DND-41 (cell line): ENCODE measurements at regions not wholly inside any gene's neighbourhood (a gene's known extent, or its start where the extent isn't known, plus 50 kb on each side); places are given as distances from the start of the nearest gene placed in this dataset.
A peak's percentile ranks its signal among the peaks of the same experiment; 100 is the strongest.

Source experiments
- ATAC-seq: fragments of 200-7000 bp; cut with Tn5 transposase; 3 replicates; pipeline ENCODE4 v1.9.1; 2021; ENCODE audit warnings: low read depth; ENCODE audit not compliant: insufficient read depth
- DNase-seq: peaks from one replicate; pipeline ENCODE4 v3.0.0-alpha.2; 2020
- H2AFZ ChIP-seq: 2 replicates; pipeline ENCODE4 v1.6.0; 2012; ENCODE audit warnings: low read depth, low read length
- H3K27ac ChIP-seq: 2 replicates; pipeline ENCODE4 v1.5.1; 2012; ENCODE audit warnings: low read length, inconsistent platforms
- H3K27me3 ChIP-seq: fragments of 200-600 bp; sonication (generic); 2 replicates; pipeline ENCODE4 v1.6.0; 2012; ENCODE audit warnings: low read length, mild to moderate bottlenecking, inconsistent platforms; ENCODE audit not compliant: insufficient read depth, poor library complexity
- H3K36me3 ChIP-seq: 2 replicates; pipeline ENCODE4 v1.5.1; 2012; ENCODE audit warnings: low read length, inconsistent platforms; ENCODE audit not compliant: insufficient read depth
- H3K4me1 ChIP-seq: 2 replicates; pipeline ENCODE4 v1.5.1; 2012; ENCODE audit warnings: mild to moderate bottlenecking, low read length; ENCODE audit not compliant: insufficient read depth
- H3K4me2 ChIP-seq: 2 replicates; pipeline ENCODE4 v1.6.0; 2012; ENCODE audit warnings: mild to moderate bottlenecking, moderate library complexity, low read length, inconsistent platforms; ENCODE audit not compliant: insufficient read depth
- H3K4me3 ChIP-seq, 2 experiments: fragments of 200-600 bp in 1 of 2; shearing (Covaris generic) in 1 of 2; 2 replicates each; pipeline ENCODE4 v1.5.1; 2012 to 2016; ENCODE audit warnings: inconsistent platforms in 2 of 2, low read length in 2 of 2, mild to moderate bottlenecking in 2 of 2, low read depth in 1 of 2, moderate library complexity in 1 of 2
- H3K79me2 ChIP-seq: 2 replicates; pipeline ENCODE4 v1.6.0; 2012; ENCODE audit warnings: low read length, inconsistent platforms; ENCODE audit not compliant: insufficient read depth
- H3K9ac ChIP-seq: 2 replicates; pipeline ENCODE4 v1.6.0; 2012; ENCODE audit warnings: low read depth, mild to moderate bottlenecking, inconsistent platforms, low read length, moderate library complexity
- H3K9me3 ChIP-seq: 2 replicates; pipeline ENCODE4 v1.5.1; 2012; ENCODE audit warnings: low read length, moderate library complexity, mild to moderate bottlenecking, inconsistent platforms; ENCODE audit not compliant: insufficient read depth, severe bottlenecking
- H4K20me1 ChIP-seq: 2 replicates; pipeline ENCODE4 v1.6.0; 2012; ENCODE audit warnings: low read length; ENCODE audit not compliant: insufficient read depth
- EZH2 ChIP-seq: IDR thresholded peaks from 3 replicates; pipeline ENCODE4 v1.6.1; 2012; ENCODE audit warnings: borderline replicate concordance, low read depth, mild to moderate bottlenecking, moderate library complexity, low read length, inconsistent platforms; ENCODE audit not compliant: severe bottlenecking
- TF ChIP-seq, protein P1 (sequence below): IDR thresholded peaks from 2 replicates; pipeline ENCODE4 v1.5.1; 2012; ENCODE audit warnings: borderline replicate concordance, low read length, moderate library complexity, mild to moderate bottlenecking; ENCODE audit not compliant: poor library complexity, severe bottlenecking; ENCODE audit errors: extremely low read depth

DNA sequence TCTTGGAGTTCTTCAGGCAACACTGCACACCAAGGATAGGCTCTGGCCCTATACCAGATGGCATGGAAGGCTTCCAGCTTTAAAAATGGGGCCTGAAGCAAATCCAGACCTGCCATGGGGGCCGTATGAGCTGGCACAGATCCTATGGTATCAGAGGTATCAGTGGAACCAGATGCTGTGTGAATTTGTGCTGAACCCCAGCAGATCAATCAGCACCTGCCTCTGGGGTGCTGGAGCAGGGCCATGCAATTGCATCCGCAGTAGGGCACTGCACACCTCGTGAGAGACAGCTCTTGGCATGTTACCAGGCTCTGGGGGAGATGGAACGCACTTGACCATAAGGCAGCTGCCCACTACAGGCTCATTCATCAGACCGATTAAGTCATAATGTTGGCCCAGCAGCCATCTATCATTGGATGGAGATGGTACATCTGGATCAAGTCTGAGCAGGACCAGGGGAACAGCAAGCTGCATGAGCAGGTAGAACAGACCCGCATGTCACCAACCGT is 221.5 kb downstream of the MYLK4 start:
- Histone ChIP-seq H3K4me2 (no peak overlapping the region), H4K20me1 (no peaks in the 10 kb centered on the region), H3K27me3 (peaks cover under 1% of the 10 kb centered on the region), H3K4me1 (no peaks in the 10 kb centered on the region), H2AFZ (no peak overlapping the region), H3K4me3 (no peak overlapping the region), H3K36me3 (no peaks in the 10 kb centered on the region), H3K79me2 (no peaks in the 10 kb centered on the region), H3K9me3 (peaks cover 1% of the 10 kb centered on the region), H3K9ac (no peak overlapping the region), H3K27ac (no peak overlapping the region)
- ATAC-seq (no peak), DNase-seq (no peak)
- TF ChIP-seq, protein P1, sequence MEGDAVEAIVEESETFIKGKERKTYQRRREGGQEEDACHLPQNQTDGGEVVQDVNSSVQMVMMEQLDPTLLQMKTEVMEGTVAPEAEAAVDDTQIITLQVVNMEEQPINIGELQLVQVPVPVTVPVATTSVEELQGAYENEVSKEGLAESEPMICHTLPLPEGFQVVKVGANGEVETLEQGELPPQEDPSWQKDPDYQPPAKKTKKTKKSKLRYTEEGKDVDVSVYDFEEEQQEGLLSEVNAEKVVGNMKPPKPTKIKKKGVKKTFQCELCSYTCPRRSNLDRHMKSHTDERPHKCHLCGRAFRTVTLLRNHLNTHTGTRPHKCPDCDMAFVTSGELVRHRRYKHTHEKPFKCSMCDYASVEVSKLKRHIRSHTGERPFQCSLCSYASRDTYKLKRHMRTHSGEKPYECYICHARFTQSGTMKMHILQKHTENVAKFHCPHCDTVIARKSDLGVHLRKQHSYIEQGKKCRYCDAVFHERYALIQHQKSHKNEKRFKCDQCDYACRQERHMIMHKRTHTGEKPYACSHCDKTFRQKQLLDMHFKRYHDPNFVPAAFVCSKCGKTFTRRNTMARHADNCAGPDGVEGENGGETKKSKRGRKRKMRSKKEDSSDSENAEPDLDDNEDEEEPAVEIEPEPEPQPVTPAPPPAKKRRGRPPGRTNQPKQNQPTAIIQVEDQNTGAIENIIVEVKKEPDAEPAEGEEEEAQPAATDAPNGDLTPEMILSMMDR: no peak
- TF ChIP-seq EZH2: no peak

DNA sequence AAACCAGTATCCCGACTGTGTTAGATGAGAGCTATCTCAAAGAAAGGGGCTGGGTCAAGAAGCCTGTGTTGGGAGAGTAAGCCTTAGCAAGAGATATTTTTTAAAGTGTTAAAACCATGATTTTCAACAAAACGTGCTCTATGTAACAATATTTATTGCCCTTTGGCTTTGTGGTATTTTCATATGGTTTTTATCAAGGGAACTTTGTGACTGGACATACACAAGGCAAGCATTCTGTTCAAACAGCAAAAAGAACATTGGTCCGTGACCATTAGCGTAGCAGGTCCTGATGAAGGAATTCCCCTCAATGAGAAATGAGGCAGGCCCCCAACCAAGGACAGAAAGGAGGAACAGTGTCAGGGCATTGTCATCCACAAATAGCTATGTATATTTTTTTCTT is 222.6 kb downstream of the MYLK4 start:
- H3K27ac ChIP-seq: no peak overlapping the region
- no peak for ATAC-seq
- no peak overlapping the region for H3K4me2 ChIP-seq
- no peak overlapping the region for H2AFZ ChIP-seq
- no peaks in the 10 kb centered on the region for H3K79me2 ChIP-seq
- H3K9ac ChIP-seq: no peak overlapping the region
- no peak overlapping the region for H3K4me3 ChIP-seq
- H3K27me3 ChIP-seq: no peaks in the 10 kb centered on the region
- H3K9me3 ChIP-seq: peaks cover 4% of the 10 kb centered on the region
- no peaks in the 10 kb centered on the region for H4K20me1 ChIP-seq
- H3K36me3 ChIP-seq: no peaks in the 10 kb centered on the region
- TF ChIP-seq, protein P1: no peak
- TF ChIP-seq EZH2: no peak
- DNase-seq: no peak
- peaks cover 1% of the 10 kb centered on the region; the same call in 1 of the 2 replicates for H3K4me1 ChIP-seq

DNA sequence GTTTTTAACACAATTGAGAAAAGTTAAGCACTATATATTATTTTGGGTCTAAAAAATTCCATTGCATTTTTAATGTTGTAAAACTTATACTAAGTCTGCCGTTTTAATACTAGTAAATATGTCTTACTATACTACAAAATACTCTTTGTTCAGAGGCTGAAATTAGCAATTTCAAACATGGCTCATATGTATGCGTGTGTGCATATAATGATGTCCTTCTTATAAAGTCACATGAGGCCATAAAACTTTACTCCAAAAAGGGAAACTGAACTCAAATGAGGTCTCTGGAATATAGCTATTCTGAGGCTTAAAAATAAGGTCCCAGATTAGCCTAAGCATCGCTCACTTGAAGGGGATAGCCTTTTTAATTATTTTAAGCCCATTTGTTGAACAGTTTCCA is 224.0 kb downstream of the MYLK4 start:
- H3K9me3 ChIP-seq: peaks cover 4% of the 10 kb centered on the region
- H3K4me1 ChIP-seq: peaks cover 15% of the 10 kb centered on the region
- no peak overlapping the region for H3K4me2 ChIP-seq
- no peaks in the 10 kb centered on the region for H4K20me1 ChIP-seq
- no peaks in the 10 kb centered on the region for H3K36me3 ChIP-seq
- H3K27me3 ChIP-seq: no peaks in the 10 kb centered on the region
- no peak overlapping the region for H3K4me3 ChIP-seq
- H2AFZ ChIP-seq: no peak overlapping the region
- H3K79me2 ChIP-seq: no peaks in the 10 kb centered on the region
- ATAC-seq: no peak
- no peak overlapping the region for H3K9ac ChIP-seq
- TF ChIP-seq, protein P1: no peak
- TF ChIP-seq EZH2: no peak
- no peak overlapping the region for H3K27ac ChIP-seq
- no peak for DNase-seq

DNA sequence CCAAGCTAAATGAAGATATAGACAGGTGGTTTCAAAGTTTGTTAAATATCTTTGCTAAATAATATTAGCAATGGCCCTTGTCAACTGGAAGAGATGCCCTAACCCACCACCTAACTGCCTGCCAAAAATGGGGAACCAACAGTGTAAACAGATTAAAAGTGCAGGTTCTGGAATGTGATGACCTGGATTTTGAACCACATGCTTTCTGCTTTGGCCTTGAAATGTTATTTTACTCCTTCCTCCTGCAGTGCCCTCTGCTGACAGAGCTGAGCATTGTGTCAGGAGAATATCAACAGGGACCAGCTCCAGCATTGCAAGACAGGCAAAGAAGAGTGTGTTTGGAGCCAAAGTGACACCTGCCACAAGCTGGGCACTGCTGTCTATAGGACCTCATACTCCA is 226.6 kb downstream of the MYLK4 start:
- no peak overlapping the region for H2AFZ ChIP-seq
- no peak overlapping the region for H3K9ac ChIP-seq
- H3K36me3 ChIP-seq: no peaks in the 10 kb centered on the region
- H3K27me3 ChIP-seq: no peaks in the 10 kb centered on the region
- peaks cover 16% of the 10 kb centered on the region for H3K4me1 ChIP-seq
- H4K20me1 ChIP-seq: no peaks in the 10 kb centered on the region
- ATAC-seq: no peak
- TF ChIP-seq, protein P1: peak; percentile 60
- TF ChIP-seq EZH2: no peak
- no peak overlapping the region for H3K4me3 ChIP-seq
- no peak overlapping the region for H3K4me2 ChIP-seq
- H3K9me3 ChIP-seq: peaks cover 12% of the 10 kb centered on the region
- peak; percentile 14 for DNase-seq
- no peaks in the 10 kb centered on the region for H3K79me2 ChIP-seq
- H3K27ac ChIP-seq: no peak overlapping the region
